Neural cell (in vitro differentiated cells): ENCODE measurements at regions not wholly inside any gene's neighbourhood (a gene's known extent, or its start where the extent isn't known, plus 50 kb on each side); places are given as distances from the start of the nearest gene placed in this dataset.

ENCODE experiments used
- H2AFZ ChIP-seq: fragments of 200-600, 300-800 bp; sonication (generic), shearing (Covaris generic); 2 replicates; pipeline ENCODE4 v1.6.0; 2014; ENCODE audit warnings: low read depth, mild to moderate bottlenecking, antibody characterized with exemption, low read length, moderate library complexity
- H3F3A ChIP-seq: fragments of 200-600 bp; shearing (Covaris generic); 2 replicates; pipeline ENCODE4 v1.6.1; 2016; ENCODE audit warnings: mild to moderate bottlenecking, moderate library complexity, mixed read lengths, antibody characterized with exemption, low read length; ENCODE audit not compliant: insufficient read depth, poor library complexity, severe bottlenecking
- H3K27ac ChIP-seq: fragments of 200-600, 300-800 bp; sonication (generic), shearing (Covaris generic); 2 replicates; pipeline ENCODE4 v1.5.1; 2014; ENCODE audit warnings: mild to moderate bottlenecking, low read length, moderate library complexity
- H3K27me3 ChIP-seq: fragments of 300-800, 200-600 bp; sonication (generic), shearing (Covaris generic); 2 replicates; pipeline ENCODE4 v1.6.0; 2014; ENCODE audit warnings: mild to moderate bottlenecking, low read depth, low read length, moderate library complexity; ENCODE audit not compliant: insufficient read depth
- H3K36me3 ChIP-seq: fragments of 300-800, 200-600 bp; sonication (generic), shearing (Covaris generic); 2 replicates; pipeline ENCODE4 v1.5.1; 2014; ENCODE audit warnings: mild to moderate bottlenecking, antibody characterized with exemption, low read length, moderate library complexity; ENCODE audit not compliant: insufficient read depth
- H3K4me2 ChIP-seq: fragments of 300-800, 200-600 bp; sonication (generic), shearing (Covaris generic); 2 replicates; pipeline ENCODE4 v1.6.0; 2014; ENCODE audit warnings: mild to moderate bottlenecking, low read length
- H3K4me3 ChIP-seq: fragments of 300-800, 200-600 bp; sonication (generic), shearing (Covaris generic); 2 replicates; pipeline ENCODE4 v1.5.1; 2014; ENCODE audit warnings: mild to moderate bottlenecking, low read length, moderate library complexity
- H3K79me2 ChIP-seq: fragments of 200-600 bp; shearing (Covaris generic); replicated peaks from 2 replicates; pipeline ENCODE4 v1.6.0; 2014; ENCODE audit warnings: mild to moderate bottlenecking, low read length, moderate library complexity; ENCODE audit not compliant: insufficient read depth
- H3K9ac ChIP-seq: fragments of 300-800, 200-600 bp; sonication (generic), shearing (Covaris generic); 2 replicates; pipeline ENCODE4 v1.6.1; 2016; ENCODE audit warnings: mild to moderate bottlenecking, low read length, mixed read lengths
- H3K9me2 ChIP-seq: fragments of 200-600 bp; shearing (Covaris generic); 2 replicates; pipeline ENCODE4 v1.6.1; 2016; ENCODE audit warnings: mild to moderate bottlenecking, low read length, mixed read lengths; ENCODE audit not compliant: insufficient read depth
- H3K9me3 ChIP-seq: fragments of 200-600, 300-800 bp; sonication (generic), shearing (Covaris generic); 2 replicates; pipeline ENCODE4 v1.6.1; 2016; ENCODE audit warnings: mild to moderate bottlenecking, mixed run types, low read length, moderate library complexity, mixed read lengths
- H4K20me1 ChIP-seq: fragments of 200-600 bp; shearing (Covaris generic); 2 replicates; pipeline ENCODE4 v1.6.1; 2016; ENCODE audit warnings: mild to moderate bottlenecking, mixed run types; ENCODE audit not compliant: insufficient read depth
- CTCF ChIP-seq: fragments of 450-650 bp; IDR thresholded peaks from 2 replicates; pipeline ENCODE4 v1.5.1; 2014; ENCODE audit warnings: antibody characterized with exemption, mild to moderate bottlenecking, moderate library complexity; ENCODE audit not compliant: poor library complexity, severe bottlenecking
- EP300 ChIP-seq: fragments of 450-650 bp; conservative IDR thresholded peaks from 2 replicates; pipeline ENCODE4 v1.6.1; 2014; ENCODE audit warnings: antibody characterized with exemption, mild to moderate bottlenecking, moderate library complexity; ENCODE audit not compliant: poor library complexity, severe bottlenecking
- EZH2 ChIP-seq: fragments of 200-600, 300-800 bp; shearing (Covaris generic), sonication (generic); IDR thresholded peaks from 2 replicates; pipeline ENCODE4 v1.6.1; 2014; ENCODE audit warnings: antibody characterized with exemption, low read length, borderline replicate concordance, mild to moderate bottlenecking; ENCODE audit not compliant: insufficient read depth, poor library complexity, severe bottlenecking
- MXI1 ChIP-seq: fragments of 450-650 bp; conservative IDR thresholded peaks from 2 replicates; pipeline ENCODE4 v1.6.1; 2014; ENCODE audit warnings: antibody characterized with exemption, mild to moderate bottlenecking; ENCODE audit not compliant: poor library complexity, severe bottlenecking
- POLR2AphosphoS5 ChIP-seq: IDR thresholded peaks from 2 replicates; pipeline ENCODE4 v1.6.1; 2012
- RAD21 ChIP-seq: fragments of 450-650 bp; conservative IDR thresholded peaks from 2 replicates; pipeline ENCODE4 v1.6.1; 2014; ENCODE audit warnings: antibody characterized with exemption, mild to moderate bottlenecking, moderate library complexity
- REST ChIP-seq: IDR thresholded peaks from 2 replicates; pipeline ENCODE4 v1.6.1; 2012; ENCODE audit warnings: borderline replicate concordance
- SMC3 ChIP-seq: fragments of 450-650 bp; conservative IDR thresholded peaks from 2 replicates; pipeline ENCODE4 v1.6.1; 2014; ENCODE audit warnings: antibody characterized with exemption, mild to moderate bottlenecking, moderate library complexity; ENCODE audit not compliant: poor library complexity
- TAF1 ChIP-seq: IDR thresholded peaks from 2 replicates; pipeline ENCODE4 v1.6.1; 2012; ENCODE audit warnings: low read depth

GRCh38 chr2:199607914-199608313 is 150.2 kb upstream of the SATB2 start:
- H3K27me3 ChIP-seq = no peaks in the 10 kb centered on the region
- no peaks in the 10 kb centered on the region for H3K9me2 ChIP-seq
- H3K79me2 ChIP-seq = no peaks in the 10 kb centered on the region
- H4K20me1 ChIP-seq = no peaks in the 10 kb centered on the region
- no peak overlapping the region for H3K4me2 ChIP-seq
- no peak overlapping the region for H3K4me3 ChIP-seq
- no peak overlapping the region for H3K9ac ChIP-seq
- H3K36me3 ChIP-seq = no peaks in the 10 kb centered on the region
- no peak overlapping the region for H2AFZ ChIP-seq
- H3F3A ChIP-seq = no peaks in the 10 kb centered on the region
- H3K9me3 ChIP-seq = no peaks in the 10 kb centered on the region
- TF ChIP-seq MXI1 = no peak
- no peak for TF ChIP-seq POLR2AphosphoS5
- TF ChIP-seq RAD21 = no peak
- TF ChIP-seq CTCF = no peak
- no peak for TF ChIP-seq REST
- no peak for TF ChIP-seq EZH2
- no peak for TF ChIP-seq SMC3
- TF ChIP-seq EP300 = no peak
- no peak for TF ChIP-seq TAF1
- no peak overlapping the region for H3K27ac ChIP-seq

- H3K9me3 ChIP-seq = no peaks in the 10 kb centered on the region
- no peak overlapping the region for H3K9ac ChIP-seq
- TF ChIP-seq POLR2AphosphoS5 (no peak), TAF1 (no peak), EZH2 (no peak), EP300 (no peak), CTCF (no peak), MXI1 (no peak), SMC3 (no peak), RAD21 (no peak)
- H3K27ac ChIP-seq = no peak overlapping the region
- no peaks in the 10 kb centered on the region for H3K9me2 ChIP-seq
- H3K79me2 ChIP-seq = no peaks in the 10 kb centered on the region
- no peaks in the 10 kb centered on the region for H4K20me1 ChIP-seq
- no peak overlapping the region for H3K4me2 ChIP-seq
- no peaks in the 10 kb centered on the region for H3K36me3 ChIP-seq
- no peaks in the 10 kb centered on the region for H3K27me3 ChIP-seq
- no peaks in the 10 kb centered on the region for H3F3A ChIP-seq
- no peak overlapping the region for H3K4me3 ChIP-seq
- H2AFZ ChIP-seq = no peak overlapping the region
These were observed 148.5 kb upstream of the SATB2 start for GRCh38 chr2:199606193-199606780.
